ENCODE measurements at regions not wholly inside any gene's neighbourhood (a gene's known extent, or its start where the extent isn't known, plus 50 kb on each side); places are given as distances from the start of the nearest gene placed in this dataset.

DNA sequence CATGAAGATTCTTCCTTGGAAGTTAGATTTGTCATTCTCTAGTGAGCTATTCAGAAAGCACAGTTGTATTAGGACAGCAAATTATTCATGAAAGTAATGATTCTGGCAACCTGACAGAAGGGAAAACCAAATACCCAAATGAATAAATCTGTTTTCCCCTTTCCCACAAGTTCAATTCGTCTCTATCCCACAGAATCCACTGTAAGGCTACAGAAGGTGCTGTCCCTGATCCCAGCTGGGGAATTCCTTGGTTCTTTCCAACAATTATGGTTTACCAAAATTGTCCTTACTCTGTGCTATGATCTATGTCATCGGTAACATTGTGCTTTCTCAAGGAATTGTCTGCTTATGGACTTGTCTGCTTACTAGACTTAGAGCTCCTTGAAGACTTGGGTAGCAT lies 104.2 kb downstream of the FASLG start (continued):
- TF ChIP-seq, protein P1, sequence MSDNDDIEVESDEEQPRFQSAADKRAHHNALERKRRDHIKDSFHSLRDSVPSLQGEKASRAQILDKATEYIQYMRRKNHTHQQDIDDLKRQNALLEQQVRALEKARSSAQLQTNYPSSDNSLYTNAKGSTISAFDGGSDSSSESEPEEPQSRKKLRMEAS (IDR thresholded peaks at IDR 0.05; ENCODE audit: low read depth) = no peak
- TF ChIP-seq CHD2 (IDR thresholded peaks at IDR 0.05; ENCODE audit: low read length, partially characterized antibody) (no peak), EP300 (IDR thresholded peaks at IDR 0.05; ENCODE audit: borderline replicate concordance in 1 of 2, low read depth in 1 of 2, low read length in 1 of 2) (no peak)

DNA sequence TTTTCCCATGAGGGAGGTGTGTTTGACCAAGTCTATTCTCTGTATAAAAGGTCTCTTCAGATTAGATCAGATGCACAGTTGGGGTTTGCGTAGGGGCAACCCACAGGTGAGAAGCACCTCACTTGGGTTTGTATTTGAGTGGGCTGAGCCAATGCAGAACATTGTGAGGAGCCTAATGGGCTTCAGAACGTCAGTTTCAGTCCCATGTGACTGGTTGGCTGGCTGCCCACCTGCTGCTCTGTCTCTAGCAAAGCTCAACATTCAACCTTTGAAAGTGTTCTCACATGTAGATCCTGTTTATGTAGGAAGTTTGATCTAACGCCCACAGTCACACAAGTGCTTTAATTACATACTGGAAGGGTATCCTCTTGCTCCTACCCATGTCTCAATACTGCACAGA lies 105.5 kb downstream of the FASLG start:
- no peaks in the 10 kb centered on the region for H3K36me3 ChIP-seq (replicated peaks in 1 of 2; ENCODE audit: control insufficient read depth in 1 of 2, insufficient read depth in 2 of 2, low read length in 1 of 2)
- no peaks in the 10 kb centered on the region for H3K27me3 ChIP-seq (ENCODE audit: insufficient read depth)
- H3K4me1 ChIP-seq (ENCODE audit: control insufficient read depth in 1 of 2, insufficient read depth in 2 of 2, low read depth in 1 of 2, low read length in 1 of 2) = no peaks in the 10 kb centered on the region; a peak in 1 of 4 replicates
- no peak overlapping the region for H3K27ac ChIP-seq (ENCODE audit: low read depth in 2 of 2, low read length in 1 of 2)
- H3F3A ChIP-seq (replicated peaks; ENCODE audit: insufficient read depth) = peaks cover 10% of the 10 kb centered on the region
- no peak overlapping the region for H3K4me2 ChIP-seq
- H3K9ac ChIP-seq = no peak overlapping the region
- H2AFZ ChIP-seq (ENCODE audit: low read depth) = no peak overlapping the region
- POLR2A ChIA-PET = no interaction called here
- H4K20me1 ChIP-seq (ENCODE audit: insufficient read depth) = no peaks in the 10 kb centered on the region
- CTCF ChIA-PET = no interaction called here
- H3K9me2 ChIP-seq = no peaks in the 10 kb centered on the region
- 64% methylated on average over 2 of the region's 3 CpGs for WGBS (ENCODE audit: low lambda C conversion rate)
- H3K9me3 ChIP-seq = no peaks in the 10 kb centered on the region
- DNase-seq = no peak
- H3K79me2 ChIP-seq (ENCODE audit: insufficient read depth) = no peaks in the 10 kb centered on the region
- H3K4me3 ChIP-seq (ENCODE audit: low read depth in 2 of 2, low read length in 1 of 2) = no peak overlapping the region
- TF ChIP-seq GABPA (IDR thresholded peaks at IDR 0.05; ENCODE audit: low read depth) = no peak
- TF ChIP-seq SIN3A (IDR thresholded peaks at IDR 0.05; ENCODE audit: borderline replicate concordance, low read depth, low read length) = no peak
- no peak for TF ChIP-seq PBX3 (IDR thresholded peaks at IDR 0.05)

- Histone ChIP-seq H3F3A (replicated peaks; ENCODE audit: insufficient read depth) (peaks cover 8% of the 10 kb centered on the region), H3K4me1 (ENCODE audit: control insufficient read depth in 1 of 2, insufficient read depth in 2 of 2, low read depth in 1 of 2, low read length in 1 of 2) (no peaks in the 10 kb centered on the region; a peak in 1 of 4 replicates), H3K36me3 (replicated peaks in 1 of 2; ENCODE audit: control insufficient read depth in 1 of 2, insufficient read depth in 2 of 2, low read length in 1 of 2) (no peaks in the 10 kb centered on the region), H2AFZ (ENCODE audit: low read depth) (no peak overlapping the region), H3K27ac (ENCODE audit: low read depth in 2 of 2, low read length in 1 of 2) (no peak overlapping the region), H4K20me1 (ENCODE audit: insufficient read depth) (no peaks in the 10 kb centered on the region), H3K4me2 (no peak overlapping the region), H3K27me3 (ENCODE audit: insufficient read depth) (no peaks in the 10 kb centered on the region), H3K79me2 (ENCODE audit: insufficient read depth) (no peaks in the 10 kb centered on the region), H3K9me3 (no peaks in the 10 kb centered on the region), H3K9me2 (no peaks in the 10 kb centered on the region), H3K9ac (no peak overlapping the region), H3K4me3 (ENCODE audit: low read depth in 2 of 2, low read length in 1 of 2) (no peak overlapping the region)
- 67% methylated on average over 4 of the region's 4 CpGs for WGBS (ENCODE audit: low lambda C conversion rate)
- CTCF ChIA-PET = interaction anchor here (1.3 to 2.2 kb wide), 2 partner anchors 20 to 24 kb away, joined by 3 to 7 read pairs; no protein-coding TSS in a partner anchor
- TF ChIP-seq TCF12 (IDR thresholded peaks at IDR 0.05) (no peak), ZBTB33 (IDR thresholded peaks at IDR 0.05; ENCODE audit: borderline replicate concordance, low read depth) (no peak), FOXJ3 (CRISPR knock-in tag; IDR thresholded peaks at IDR 0.05) (no peak), RFX5 (IDR thresholded peaks at IDR 0.05; ENCODE audit: low read length) (no peak), EZH2phosphoT487 (IDR thresholded peaks at IDR 0.05; ENCODE audit: borderline replicate concordance, low read depth) (no peak), RCOR1 (IDR thresholded peaks at IDR 0.05; ENCODE audit: low read length) (no peak)
- TF ChIP-seq, protein P2, sequence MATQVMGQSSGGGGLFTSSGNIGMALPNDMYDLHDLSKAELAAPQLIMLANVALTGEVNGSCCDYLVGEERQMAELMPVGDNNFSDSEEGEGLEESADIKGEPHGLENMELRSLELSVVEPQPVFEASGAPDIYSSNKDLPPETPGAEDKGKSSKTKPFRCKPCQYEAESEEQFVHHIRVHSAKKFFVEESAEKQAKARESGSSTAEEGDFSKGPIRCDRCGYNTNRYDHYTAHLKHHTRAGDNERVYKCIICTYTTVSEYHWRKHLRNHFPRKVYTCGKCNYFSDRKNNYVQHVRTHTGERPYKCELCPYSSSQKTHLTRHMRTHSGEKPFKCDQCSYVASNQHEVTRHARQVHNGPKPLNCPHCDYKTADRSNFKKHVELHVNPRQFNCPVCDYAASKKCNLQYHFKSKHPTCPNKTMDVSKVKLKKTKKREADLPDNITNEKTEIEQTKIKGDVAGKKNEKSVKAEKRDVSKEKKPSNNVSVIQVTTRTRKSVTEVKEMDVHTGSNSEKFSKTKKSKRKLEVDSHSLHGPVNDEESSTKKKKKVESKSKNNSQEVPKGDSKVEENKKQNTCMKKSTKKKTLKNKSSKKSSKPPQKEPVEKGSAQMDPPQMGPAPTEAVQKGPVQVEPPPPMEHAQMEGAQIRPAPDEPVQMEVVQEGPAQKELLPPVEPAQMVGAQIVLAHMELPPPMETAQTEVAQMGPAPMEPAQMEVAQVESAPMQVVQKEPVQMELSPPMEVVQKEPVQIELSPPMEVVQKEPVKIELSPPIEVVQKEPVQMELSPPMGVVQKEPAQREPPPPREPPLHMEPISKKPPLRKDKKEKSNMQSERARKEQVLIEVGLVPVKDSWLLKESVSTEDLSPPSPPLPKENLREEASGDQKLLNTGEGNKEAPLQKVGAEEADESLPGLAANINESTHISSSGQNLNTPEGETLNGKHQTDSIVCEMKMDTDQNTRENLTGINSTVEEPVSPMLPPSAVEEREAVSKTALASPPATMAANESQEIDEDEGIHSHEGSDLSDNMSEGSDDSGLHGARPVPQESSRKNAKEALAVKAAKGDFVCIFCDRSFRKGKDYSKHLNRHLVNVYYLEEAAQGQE (IDR thresholded peaks at IDR 0.05; ENCODE audit: low read depth, low read length) = no peak
- DNase-seq = no peak
- POLR2A ChIA-PET = no interaction called here
Measured at GRCh38 chr1:172766462-172766861, 107.6 kb downstream of the FASLG start.

All from SK-N-SH (cell line).